ENCODE measurements at regions not wholly inside any gene's neighbourhood (a gene's known extent, or its start where the extent isn't known, plus 50 kb on each side); places are given as distances from the start of the nearest gene placed in this dataset.

DNA sequence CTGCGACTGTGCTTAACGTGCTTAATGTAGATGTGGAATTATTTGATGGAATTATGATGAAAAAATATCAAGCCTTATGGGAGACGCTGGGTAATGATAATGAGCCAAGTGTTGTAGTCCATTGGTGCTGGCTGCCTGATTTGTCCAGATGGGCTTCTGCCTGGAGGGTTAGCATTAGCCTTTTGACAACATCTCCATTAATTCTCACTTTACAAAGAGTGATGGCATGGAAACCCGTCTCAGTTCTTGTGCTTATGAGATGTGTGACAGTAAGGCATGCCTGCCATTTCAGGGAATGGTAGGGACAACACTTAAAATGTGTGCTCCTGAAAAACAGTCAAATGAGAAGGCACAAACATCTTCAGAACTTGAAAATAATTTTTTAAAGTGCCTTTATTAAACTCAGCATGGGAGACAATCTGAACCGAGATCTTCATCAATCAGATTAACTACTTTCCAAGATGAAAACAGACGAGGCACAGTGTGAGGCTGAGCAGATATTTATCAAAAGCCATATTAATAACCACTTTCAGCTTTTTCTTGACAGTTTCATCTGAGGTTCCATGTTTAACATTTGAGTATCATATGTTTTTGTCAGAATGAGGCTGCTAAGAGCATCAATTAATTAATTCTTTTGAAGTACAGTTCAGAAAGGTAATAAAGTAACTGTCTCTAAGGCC, 473.1 kb downstream of the NXPH1 start:
- no peak for TF ChIP-seq CTCF (IDR thresholded peaks at IDR 0.05)
- TF ChIP-seq POLR2A (IDR thresholded peaks at IDR 0.05), result no peak
- TF ChIP-seq POLR2AphosphoS5 (IDR thresholded peaks at IDR 0.05; ENCODE audit: insufficient read depth in 1 of 2, low read depth in 1 of 2), result no peak
